OCI-LY3 (cell line): ENCODE measurements at regions not wholly inside any gene's neighbourhood (a gene's known extent, or its start where the extent isn't known, plus 50 kb on each side); places are given as distances from the start of the nearest gene placed in this dataset.

Source experiments
- H2AFZ ChIP-seq: fragments of 200-600, 300-600 bp; shearing (Covaris generic); 2 replicates; pipeline ENCODE4 v1.6.0; 2014; ENCODE audit warnings: antibody characterized with exemption, low read depth, low read length
- H3K27ac ChIP-seq: fragments of 200-600, 300-600 bp; sonication (generic); 2 replicates; pipeline ENCODE4 v1.5.1; 2014; ENCODE audit warnings: mild to moderate bottlenecking, low read length, moderate library complexity, mixed read lengths
- H3K27me3 ChIP-seq: fragments of 200-600, 300-600 bp; sonication (generic); 2 replicates; pipeline ENCODE4 v1.6.1; 2014; ENCODE audit warnings: low read depth, low read length, mixed read lengths
- H3K36me3 ChIP-seq: fragments of 200-600, 300-600 bp; sonication (generic); replicated peaks from 2 replicates; pipeline ENCODE3; 2014; ENCODE audit warnings: low read depth, low read length, mixed read lengths
- H3K4me1 ChIP-seq: fragments of 300-600, 200-600 bp; sonication (generic); 2 replicates; pipeline ENCODE4 v1.6.1; 2014; ENCODE audit warnings: low read length, mixed read lengths
- H3K4me2 ChIP-seq: fragments of 200-600, 300-600 bp; sonication (generic); 2 replicates; pipeline ENCODE4 v1.6.1; 2014; ENCODE audit warnings: low read length, mixed read lengths
- H3K4me3 ChIP-seq: fragments of 300-600, 200-600 bp; sonication (generic); 2 replicates; pipeline ENCODE4 v1.5.1; 2014; ENCODE audit warnings: antibody characterized with exemption, mild to moderate bottlenecking, low read length, moderate library complexity
- H3K79me2 ChIP-seq: fragments of 300-600, 200-600 bp; shearing (Covaris generic); 2 replicates; pipeline ENCODE4 v1.6.1; 2014; ENCODE audit warnings: mild to moderate bottlenecking, low read length, mixed read lengths
- H3K9ac ChIP-seq: fragments of 300-600, 200-600 bp; shearing (Covaris generic); 2 replicates; pipeline ENCODE4 v1.6.0; 2014; ENCODE audit warnings: mild to moderate bottlenecking, low read length, moderate library complexity
- H3K9me3 ChIP-seq: fragments of 200-600, 300-600 bp; shearing (Covaris generic); 2 replicates; pipeline ENCODE4 v1.6.1; 2014; ENCODE audit warnings: low read length, mixed read lengths; ENCODE audit not compliant: insufficient read depth
- H4K20me1 ChIP-seq: fragments of 200-600, 300-600 bp; sonication (generic); 2 replicates; pipeline ENCODE4 v1.6.1; 2016; ENCODE audit warnings: low read length, mixed read lengths; ENCODE audit not compliant: insufficient read depth
- CTCF ChIP-seq: fragments of 200-600, 300-600 bp; sonication (generic); IDR thresholded peaks from 2 replicates; pipeline ENCODE4 v1.5.1; 2014; ENCODE audit warnings: antibody characterized with exemption, low read length, low read depth
- EZH2phosphoT487 ChIP-seq: fragments of 200-600 bp; shearing (Covaris generic); IDR thresholded peaks from 2 replicates; pipeline ENCODE4 v1.6.1; 2018; ENCODE audit warnings: antibody characterized with exemption, mixed run types, low read depth

GRCh38 chr16:86452451-86452850 lies 57.9 kb upstream of the FOXF1 start:
- Histone ChIP-seq H3K27ac (no peak overlapping the region), H3K9ac (no peak overlapping the region), H3K36me3 (no peaks in the 10 kb centered on the region), H3K9me3 (no peaks in the 10 kb centered on the region), H3K4me2 (no peak overlapping the region), H3K79me2 (no peaks in the 10 kb centered on the region), H2AFZ (no peak overlapping the region), H3K4me3 (no peak overlapping the region), H4K20me1 (no peaks in the 10 kb centered on the region), H3K27me3 (peaks cover 7% of the 10 kb centered on the region; the same call in 1 of the 2 replicates), H3K4me1 (no peaks in the 10 kb centered on the region)
- TF ChIP-seq EZH2phosphoT487 (no peak), CTCF (no peak)

DNA sequence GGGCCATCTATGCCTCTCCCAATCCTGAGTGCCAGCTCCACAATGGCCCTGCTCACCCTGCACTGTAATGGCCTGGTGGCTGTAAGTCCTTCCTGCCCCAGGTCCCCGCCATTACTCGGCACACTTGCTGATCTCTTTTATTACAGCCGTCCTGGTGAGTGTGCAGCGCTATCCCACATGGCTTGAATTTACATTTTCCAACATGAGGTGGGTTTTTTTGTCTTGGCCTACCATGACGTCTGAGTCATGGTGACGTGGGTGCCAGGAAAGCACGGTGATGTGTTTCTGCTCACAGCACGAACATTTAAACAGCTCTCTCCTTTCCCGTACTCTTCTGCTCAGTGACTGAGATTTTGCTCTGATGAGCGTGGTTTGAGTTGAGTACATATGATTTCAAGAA lies 55.2 kb upstream of the FOXF1 start:
- no peak for TF ChIP-seq CTCF
- no peak for TF ChIP-seq EZH2phosphoT487
- Histone ChIP-seq H3K4me2 (no peak overlapping the region), H3K4me3 (no peak overlapping the region), H3K9ac (no peak overlapping the region), H3K4me1 (no peaks in the 10 kb centered on the region), H3K9me3 (no peaks in the 10 kb centered on the region), H3K27me3 (no peaks in the 10 kb centered on the region; the same call in 1 of the 2 replicates), H2AFZ (no peak overlapping the region), H3K36me3 (no peaks in the 10 kb centered on the region), H4K20me1 (no peaks in the 10 kb centered on the region), H3K27ac (no peak overlapping the region), H3K79me2 (no peaks in the 10 kb centered on the region)

GRCh38 chr16:86455640-86456039 lies 54.7 kb upstream of the FOXF1 start:
- no peaks in the 10 kb centered on the region; the same call in 1 of the 2 replicates for H3K27me3 ChIP-seq
- no peak overlapping the region for H2AFZ ChIP-seq
- no peak overlapping the region for H3K4me2 ChIP-seq

GRCh38 chr16:86457501-86458148 lies 52.7 kb upstream of the FOXF1 start:
- Histone ChIP-seq H4K20me1 (no peaks in the 10 kb centered on the region), H3K4me2 (no peak overlapping the region), H3K79me2 (no peaks in the 10 kb centered on the region), H3K27ac (no peak overlapping the region), H3K9me3 (peaks cover 7% of the 10 kb centered on the region; the same call in 1 of the 2 replicates), H2AFZ (no peak overlapping the region), H3K4me1 (no peaks in the 10 kb centered on the region), H3K27me3 (no peaks in the 10 kb centered on the region; the same call in 1 of the 2 replicates), H3K36me3 (no peaks in the 10 kb centered on the region), H3K9ac (no peak overlapping the region), H3K4me3 (no peak overlapping the region)
- TF ChIP-seq CTCF, result no peak
- TF ChIP-seq EZH2phosphoT487, result no peak

More at GRCh38 chr16:86455640-86456039, 54.7 kb upstream of the FOXF1 start:
- Histone ChIP-seq H3K9me3 (no peaks in the 10 kb centered on the region), H4K20me1 (no peaks in the 10 kb centered on the region), H3K79me2 (no peaks in the 10 kb centered on the region), H3K36me3 (no peaks in the 10 kb centered on the region), H3K9ac (no peak overlapping the region), H3K4me1 (no peaks in the 10 kb centered on the region), H3K27ac (no peak overlapping the region), H3K4me3 (no peak overlapping the region)
- no peak for TF ChIP-seq EZH2phosphoT487
- no peak for TF ChIP-seq CTCF
